ENCODE measurements at regions not wholly inside any gene's neighbourhood (a gene's known extent, or its start where the extent isn't known, plus 50 kb on each side); places are given as distances from the start of the nearest gene placed in this dataset.

GRCh38 chr10:9035355-9035754 lies 980.9 kb downstream of the GATA3 start:
- H3K36me3 ChIP-seq, result no peaks in the 10 kb centered on the region
- H3K27me3 ChIP-seq, result no peaks in the 10 kb centered on the region
- no peak for TF ChIP-seq CTCF (IDR thresholded peaks at IDR 0.05; ENCODE audit: low read depth, low read length)
- H3K27ac ChIP-seq, result no peak overlapping the region
- H3K4me1 ChIP-seq (ENCODE audit: low read depth), result no peaks in the 10 kb centered on the region
- H3K9me3 ChIP-seq (ENCODE audit: low read depth), result no peaks in the 10 kb centered on the region
- DNase-seq (ENCODE audit: low read depth in 1 of 2, low spot score in 1 of 2), result no peak
- H3K4me3 ChIP-seq, result no peak overlapping the region

- TF ChIP-seq CTCF (IDR thresholded peaks at IDR 0.05; ENCODE audit: low read depth, low read length), result no peak
- H3K27ac ChIP-seq, result no peak overlapping the region
- DNase-seq (ENCODE audit: low read depth in 1 of 2, low spot score in 1 of 2), result no peak
- H3K9me3 ChIP-seq (ENCODE audit: low read depth), result no peaks in the 10 kb centered on the region
- H3K36me3 ChIP-seq, result no peaks in the 10 kb centered on the region
- no peaks in the 10 kb centered on the region for H3K27me3 ChIP-seq
- H3K4me1 ChIP-seq (ENCODE audit: low read depth), result no peaks in the 10 kb centered on the region
- H3K4me3 ChIP-seq, result no peak overlapping the region
Observed at GRCh38 chr10:9036711-9037204, 982.3 kb downstream of the GATA3 start.

GRCh38 chr10:9038146-9038714 lies 983.7 kb downstream of the GATA3 start:
- DNase-seq (ENCODE audit: low read depth in 1 of 2, low spot score in 1 of 2), result peak in 1 of 2 donors; percentile 7
- Histone ChIP-seq H3K9me3 (ENCODE audit: low read depth) (no peaks in the 10 kb centered on the region), H3K4me1 (ENCODE audit: low read depth) (no peaks in the 10 kb centered on the region), H3K4me3 (no peak overlapping the region), H3K27ac (no peak overlapping the region), H3K27me3 (no peaks in the 10 kb centered on the region), H3K36me3 (no peaks in the 10 kb centered on the region)
- TF ChIP-seq CTCF (IDR thresholded peaks at IDR 0.05; ENCODE audit: low read depth, low read length), result no peak

GRCh38 chr10:9043466-9043865 lies 989.0 kb downstream of the GATA3 start:
- TF ChIP-seq CTCF (IDR thresholded peaks at IDR 0.05; ENCODE audit: low read depth, low read length), result no peak
- Histone ChIP-seq H3K4me1 (ENCODE audit: low read depth) (no peaks in the 10 kb centered on the region), H3K27ac (no peak overlapping the region), H3K36me3 (no peaks in the 10 kb centered on the region), H3K4me3 (no peak overlapping the region), H3K9me3 (ENCODE audit: low read depth) (no peaks in the 10 kb centered on the region), H3K27me3 (no peaks in the 10 kb centered on the region)
- DNase-seq (ENCODE audit: low read depth in 1 of 2, low spot score in 1 of 2), result no peak

- no peak for TF ChIP-seq CTCF (IDR thresholded peaks at IDR 0.05; ENCODE audit: low read depth, low read length)
- H3K27ac ChIP-seq, result no peak overlapping the region
- H3K27me3 ChIP-seq, result no peaks in the 10 kb centered on the region
- H3K4me1 ChIP-seq (ENCODE audit: low read depth), result no peaks in the 10 kb centered on the region
- no peaks in the 10 kb centered on the region for H3K36me3 ChIP-seq
- no peak overlapping the region for H3K4me3 ChIP-seq
- H3K9me3 ChIP-seq (ENCODE audit: low read depth), result no peaks in the 10 kb centered on the region
- DNase-seq (ENCODE audit: low read depth in 1 of 2, low spot score in 1 of 2), result no peak
Observed at GRCh38 chr10:9045311-9045710, 990.8 kb downstream of the GATA3 start.
